ENCODE measurements at regions not wholly inside any gene's neighbourhood (a gene's known extent, or its start where the extent isn't known, plus 50 kb on each side); places are given as distances from the start of the nearest gene placed in this dataset.

GRCh38 chr4:11014199-11014598 lies 329.6 kb upstream of the CLNK start:
- TF ChIP-seq CTCF (conservative IDR thresholded peaks at IDR 0.05) (no peak), ZFX (IDR thresholded peaks at IDR 0.05) (no peak)
